ENCODE measurements at regions not wholly inside any gene's neighbourhood (a gene's known extent, or its start where the extent isn't known, plus 50 kb on each side); places are given as distances from the start of the nearest gene placed in this dataset.

DNA sequence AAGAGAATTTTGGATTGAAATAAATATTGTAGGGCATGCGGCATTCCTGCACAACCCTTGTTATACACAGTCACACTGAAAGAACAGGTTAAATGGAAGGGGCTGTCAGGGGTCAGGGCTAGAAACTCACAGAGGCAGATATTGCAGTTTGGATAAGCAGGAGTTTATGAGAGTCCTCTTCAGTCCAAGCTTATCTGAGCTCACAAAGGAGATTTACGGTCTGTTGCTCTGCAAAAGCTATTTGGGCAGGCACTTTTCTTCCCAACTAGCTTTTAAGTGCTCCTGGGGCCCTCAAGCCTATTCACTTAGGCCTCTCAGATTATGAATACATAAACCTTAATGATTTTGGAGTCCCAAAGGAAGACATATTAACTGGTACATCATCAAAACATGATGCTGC, 156.2 kb downstream of the SOX4 start:
- BruUV-seq (replicated peaks), result no TSS peak
- intact Hi-C loops (cut with micrococcal nuclease), result loop anchor here (5.0 to 10.0 kb wide), 3 partner anchors 185 to 1133 kb away; no protein-coding TSS in a partner anchor
- CTCF ChIA-PET, result no interaction called here
- no peaks in the 10 kb centered on the region for H3K36me3 ChIP-seq (ENCODE audit: control insufficient read depth in 2 of 2, extremely low read depth in 1 of 2, insufficient read depth in 2 of 2, low read length in 2 of 2)
- H4K20me1 ChIP-seq (replicated peaks; ENCODE audit: control insufficient read depth, extremely low read depth, insufficient read depth, low read length), result no peaks in the 10 kb centered on the region
- H3K4me2 ChIP-seq (ENCODE audit: insufficient read depth, low read length), result no peak overlapping the region
- no peaks in the 10 kb centered on the region for H3K27me3 ChIP-seq (ENCODE audit: control insufficient read depth in 2 of 2, insufficient read depth in 2 of 2, low read length in 2 of 2)
- FAIRE-seq (no peak), DNase-seq (ENCODE audit: low read depth, low spot score) (no peak)
- no peaks in the 10 kb centered on the region for H3K9me3 ChIP-seq (replicated peaks; ENCODE audit: control insufficient read depth, insufficient read depth, low read length)
- POLR2A ChIA-PET, result interaction anchor here (0.5 kb wide), 1 partner anchor 69 kb away, joined by 5 read pairs; no protein-coding TSS in a partner anchor
- peaks cover 41% of the 10 kb centered on the region for H3K4me1 ChIP-seq (ENCODE audit: control insufficient read depth, extremely low read depth, insufficient read depth, low read length)
- H3K9ac ChIP-seq (replicated peaks; ENCODE audit: extremely low read depth, insufficient read depth, low read length), result no peak overlapping the region
- peaks cover 24% of the 10 kb centered on the region for H3K79me2 ChIP-seq (ENCODE audit: control insufficient read depth, insufficient read depth, low read length)
- H3K4me3 ChIP-seq (replicated peaks in 1 of 3; ENCODE audit: insufficient read depth in 1 of 3, low read depth in 1 of 3, low read length in 3 of 3), result no peak overlapping the region
- H2AFZ ChIP-seq (ENCODE audit: low read depth, low read length), result no peak overlapping the region
- dilution Hi-C loops (cut with MboI; ENCODE audit: extremely low pct_ligation_motif_present, low sequenced_read_pairs), result no loop called here
- no peak overlapping the region for H3K27ac ChIP-seq (ENCODE audit: insufficient read depth, low read depth, low read length)
- H3K9me1 ChIP-seq (replicated peaks; ENCODE audit: control insufficient read depth, extremely low read depth, insufficient read depth, low read length), result no peaks in the 10 kb centered on the region
- TF ChIP-seq POLR2A (IDR thresholded peaks at IDR 0.05; ENCODE audit: low read depth, low read length), result no peak
- TF ChIP-seq MYC (IDR thresholded peaks at IDR 0.05; ENCODE audit: low read depth, low read length), result no peak
- no peak for TF ChIP-seq EZH2 (IDR thresholded peaks at IDR 0.05; ENCODE audit: borderline replicate concordance, low read depth, low read length, severe bottlenecking)
- TF ChIP-seq JUN (IDR thresholded peaks at IDR 0.05; ENCODE audit: borderline replicate concordance, insufficient read depth, insufficient read length, low read depth), result no peak
- TF ChIP-seq FOS (IDR thresholded peaks at IDR 0.05; ENCODE audit: borderline replicate concordance, insufficient read depth, low read length), result no peak
- no peak for TF ChIP-seq POLR2AphosphoS5 (IDR thresholded peaks at IDR 0.05; ENCODE audit: insufficient read depth, low read depth, low read length)
- no peak for TF ChIP-seq GATA2 (IDR thresholded peaks at IDR 0.05; ENCODE audit: insufficient read depth, insufficient read length, low read depth, low read length)

DNA sequence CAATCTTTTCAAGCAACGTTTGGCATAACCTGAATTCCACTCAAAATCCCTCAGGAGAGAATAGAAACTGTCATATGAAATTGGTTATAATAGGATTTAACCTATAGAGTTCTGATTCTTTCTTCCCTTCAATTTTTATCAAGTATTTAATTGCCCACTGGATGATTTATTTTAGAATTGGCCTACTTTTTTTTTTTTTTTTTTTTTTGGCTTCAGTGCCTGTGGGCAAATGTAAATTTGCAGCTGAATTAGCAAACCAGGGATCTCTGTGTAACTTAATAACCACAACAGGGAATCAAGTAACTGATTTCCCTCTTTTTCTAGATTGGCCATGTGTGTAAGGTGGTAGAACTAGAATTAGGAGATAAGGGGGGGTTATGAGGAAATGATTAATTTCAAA, 157.0 kb downstream of the SOX4 start:
- TF ChIP-seq FOS (IDR thresholded peaks at IDR 0.05; ENCODE audit: borderline replicate concordance, insufficient read depth, low read length), result no peak
- TF ChIP-seq JUN (IDR thresholded peaks at IDR 0.05; ENCODE audit: borderline replicate concordance, insufficient read depth, insufficient read length, low read depth), result no peak
- TF ChIP-seq CTCF (IDR thresholded peaks at IDR 0.05; ENCODE audit: extremely low read depth in 1 of 2, insufficient read depth in 1 of 2, low read depth in 1 of 2, low read length in 2 of 2), result no peak
- H3K9ac ChIP-seq (replicated peaks; ENCODE audit: extremely low read depth, insufficient read depth, low read length), result no peak overlapping the region
- CTCF ChIA-PET, result no interaction called here

More for the DNA sequence above, 157.0 kb downstream of the SOX4 start:
- BruUV-seq (replicated peaks), result no TSS peak
- H3K27ac ChIP-seq (ENCODE audit: insufficient read depth, low read depth, low read length), result no peak overlapping the region
- H3K4me3 ChIP-seq (replicated peaks in 1 of 3; ENCODE audit: insufficient read depth in 1 of 3, low read depth in 1 of 3, low read length in 3 of 3), result no peak overlapping the region
- no peaks in the 10 kb centered on the region for H3K9me3 ChIP-seq (replicated peaks; ENCODE audit: control insufficient read depth, insufficient read depth, low read length)
- H3K36me3 ChIP-seq (ENCODE audit: control insufficient read depth in 2 of 2, extremely low read depth in 1 of 2, insufficient read depth in 2 of 2, low read length in 2 of 2), result no peaks in the 10 kb centered on the region
- peaks cover 48% of the 10 kb centered on the region for H3K4me1 ChIP-seq (ENCODE audit: control insufficient read depth, extremely low read depth, insufficient read depth, low read length)
- no peak overlapping the region for H3K4me2 ChIP-seq (ENCODE audit: insufficient read depth, low read length)
- dilution Hi-C loops (cut with MboI; ENCODE audit: extremely low pct_ligation_motif_present, low sequenced_read_pairs) (no loop called here), intact Hi-C loops (cut with micrococcal nuclease) (loop anchor here (5.0 kb wide), 1 partner anchor 1132 kb away; no protein-coding TSS in a partner anchor)
- H3K79me2 ChIP-seq (ENCODE audit: control insufficient read depth, insufficient read depth, low read length), result peaks cover 22% of the 10 kb centered on the region
- H4K20me1 ChIP-seq (replicated peaks; ENCODE audit: control insufficient read depth, extremely low read depth, insufficient read depth, low read length), result no peaks in the 10 kb centered on the region
- H2AFZ ChIP-seq (ENCODE audit: low read depth, low read length), result no peak overlapping the region
- POLR2A ChIA-PET, result no interaction called here
- no peaks in the 10 kb centered on the region for H3K27me3 ChIP-seq (ENCODE audit: control insufficient read depth in 2 of 2, insufficient read depth in 2 of 2, low read length in 2 of 2)
- H3K9me1 ChIP-seq (replicated peaks; ENCODE audit: control insufficient read depth, extremely low read depth, insufficient read depth, low read length), result no peaks in the 10 kb centered on the region
- DNase-seq (ENCODE audit: low read depth, low spot score), result no peak
- no peak for FAIRE-seq

Data from endothelial cell of umbilical vein (primary cell).